HCT116 (cell line): ENCODE measurements at regions not wholly inside any gene's neighbourhood (a gene's known extent, or its start where the extent isn't known, plus 50 kb on each side); places are given as distances from the start of the nearest gene placed in this dataset.

ENCODE experiments used
- ATAC-seq: fragments of 200-7000 bp; cut with Tn5 transposase; 2 replicates; pipeline ENCODE4 v1.9.1; 2020; ENCODE audit warnings: mild to moderate bottlenecking, moderate library complexity
- BruUV-seq: library from RNA; stranded (reverse); fragments of 400-500 nt; replicated peaks from 2 replicates; lab custom pipeline; 2021; lab: Mats Ljungman, UMichigan
- CTCF ChIA-PET: fragments of 300-600 bp; sonication (Branson Sonifier 250); formaldehyde crosslinking; loops from one replicate; lab custom pipeline; 2021; ENCODE audit warnings: antibody characterized with exemption; lab: Charles Lee
- POLR2A ChIA-PET: fragments of 300-600, 350-600 bp; sonication (Branson Sonifier 250); formaldehyde crosslinking; loops from one replicate; lab custom pipeline; 2021; ENCODE audit warnings: antibody characterized with exemption; lab: Charles Lee
- RAD21 ChIA-PET, 2 experiments: fragments of 300-600 bp; sonication (Branson Sonifier 250); formaldehyde crosslinking; loops; one replicate each; lab custom pipeline; 2023; ENCODE audit warnings: low total read pairs in 2 of 2; ENCODE audit not compliant: uncharacterized antibody in 2 of 2, unreplicated experiment in 2 of 2, low non-redundant PET in 1 of 2; lab: Charles Lee
- DNase-seq: peaks from one replicate; pipeline ENCODE4 v3.0.0-alpha.2; 2010; ENCODE audit warnings: low read depth, low spot score
- H2AFZ ChIP-seq: fragments of 200-600 bp; shearing (Covaris generic), sonication (generic); 2 replicates; pipeline ENCODE4 v1.6.1; 2017; ENCODE audit warnings: low read depth, mixed run types, mixed read lengths, antibody characterized with exemption, low read length; ENCODE audit not compliant: poor library complexity, severe bottlenecking
- H3K27ac ChIP-seq: 2 replicates; pipeline ENCODE4 v1.5.1; 2012; ENCODE audit warnings: low read depth, low read length
- H3K27me3 ChIP-seq: fragments of 200-600 bp; sonication (generic); 2 replicates; pipeline ENCODE4 v1.6.1; 2016; ENCODE audit warnings: mixed run types, low read length, mixed read lengths; ENCODE audit not compliant: insufficient read depth
- H3K36me3 ChIP-seq, 2 experiments: fragments of 200-500 bp in 1 of 2; fragments of 200-600 bp in 1 of 2; sonication (Bioruptor generic) in 1 of 2; sonication (generic) in 1 of 2; 2 replicates each; pipeline versions ENCODE4 v1.5.1 to v1.6.1; 2014 to 2016; ENCODE audit warnings: low read length in 2 of 2, inconsistent platforms in 1 of 2, mixed read lengths in 1 of 2, mixed run types in 1 of 2; ENCODE audit not compliant: insufficient read depth in 2 of 2, control insufficient read depth in 1 of 2
- H3K4me1 ChIP-seq, 2 experiments: fragments of 200-600 bp in 1 of 2; sonication (generic) in 1 of 2; 2 replicates each; pipeline versions ENCODE4 v1.5.1 to v1.6.1; 2012 to 2017; ENCODE audit warnings: low read length in 2 of 2, inconsistent platforms in 1 of 2, mild to moderate bottlenecking in 1 of 2, mixed read lengths in 1 of 2, mixed run types in 1 of 2, moderate library complexity in 1 of 2; ENCODE audit not compliant: insufficient read depth in 2 of 2, control insufficient read depth in 1 of 2
- H3K4me2 ChIP-seq: fragments of 200-600 bp; sonication (generic); 2 replicates; pipeline ENCODE4 v1.6.1; 2017; ENCODE audit warnings: mixed run types, low read length, mixed read lengths
- H3K4me3 ChIP-seq, 2 experiments: fragments of 200-600 bp in 1 of 2; sonication (generic) in 1 of 2; replicated peaks in 1 of 2; 2 replicates each; pipeline ENCODE4 v1.5.1; 2011 to 2016; ENCODE audit warnings: low read length in 2 of 2, control low read depth in 1 of 2, low read depth in 1 of 2, mild to moderate bottlenecking in 1 of 2, mixed read lengths in 1 of 2, mixed run types in 1 of 2
- H3K79me2 ChIP-seq: fragments of 200-600 bp; sonication (generic); 2 replicates; pipeline ENCODE4 v1.6.1; 2017; ENCODE audit warnings: mild to moderate bottlenecking, mixed run types, low read length, moderate library complexity, mixed read lengths; ENCODE audit not compliant: insufficient read depth
- H3K9ac ChIP-seq: fragments of 200-600 bp; sonication (generic); 2 replicates; pipeline ENCODE4 v1.6.1; 2016; ENCODE audit warnings: low read length, mixed read lengths
- H3K9me2 ChIP-seq: fragments of 200-600 bp; sonication (generic), shearing (Covaris generic); 2 replicates; pipeline ENCODE4 v1.6.1; 2017; ENCODE audit warnings: mixed run types, mild to moderate bottlenecking, moderate library complexity; ENCODE audit not compliant: insufficient read depth
- H3K9me3 ChIP-seq, 2 experiments: fragments of 200-500 bp in 1 of 2; fragments of 200-600 bp in 1 of 2; sonication (Bioruptor generic) in 1 of 2; sonication (generic) in 1 of 2; 2 replicates each; pipeline ENCODE4 v1.6.1; 2014 to 2017; ENCODE audit warnings: low read length in 2 of 2, mixed read lengths in 2 of 2, inconsistent platforms in 1 of 2, low read depth in 1 of 2, mild to moderate bottlenecking in 1 of 2, mixed run types in 1 of 2, moderate library complexity in 1 of 2; ENCODE audit not compliant: control insufficient read depth in 1 of 2, insufficient read depth in 1 of 2
- H4K20me1 ChIP-seq: fragments of 200-600 bp; sonication (generic), shearing (Covaris generic); 2 replicates; pipeline ENCODE4 v1.6.1; 2017; ENCODE audit warnings: mixed run types, mild to moderate bottlenecking, moderate library complexity; ENCODE audit not compliant: insufficient read depth
- CEBPB ChIP-seq: IDR thresholded peaks from 2 replicates; pipeline ENCODE4 v1.6.1; 2012; ENCODE audit warnings: low read depth
- EGR1 ChIP-seq: IDR thresholded peaks from 2 replicates; pipeline ENCODE4 v1.6.1; 2012; ENCODE audit warnings: low read depth
- EZH2 ChIP-seq: fragments of 200-600 bp; sonication (generic); IDR thresholded peaks from 2 replicates; pipeline ENCODE4 v1.6.1; 2017; ENCODE audit warnings: antibody characterized with exemption, mixed run types
- EZH2phosphoT487 ChIP-seq: fragments of 200-600 bp; IDR thresholded peaks from 2 replicates; pipeline ENCODE4 v1.6.1; 2018; ENCODE audit warnings: antibody characterized with exemption, borderline replicate concordance
- FOSL1 ChIP-seq: IDR thresholded peaks from 2 replicates; pipeline ENCODE4 v1.6.1; 2012; ENCODE audit warnings: low read depth
- JUND ChIP-seq: IDR thresholded peaks from 2 replicates; pipeline ENCODE4 v1.6.1; 2012
- POLR2A ChIP-seq: IDR thresholded peaks from 2 replicates; pipeline ENCODE4 v1.7.0; 2011; ENCODE audit warnings: borderline replicate concordance; ENCODE audit not compliant: insufficient read depth, insufficient read length; ENCODE audit errors: extremely low read depth
- POLR2AphosphoS5 ChIP-seq: IDR thresholded peaks from 2 replicates; pipeline ENCODE4 v1.6.1; 2011; ENCODE audit warnings: mild to moderate bottlenecking, low read depth, low read length, moderate library complexity
- SIN3A ChIP-seq: IDR thresholded peaks from 2 replicates; pipeline ENCODE4 v1.6.1; 2012; ENCODE audit warnings: low read depth
- SP1 ChIP-seq: IDR thresholded peaks from 2 replicates; pipeline ENCODE4 v1.6.1; 2012; ENCODE audit warnings: low read depth
- YY1 ChIP-seq: IDR thresholded peaks from 2 replicates; pipeline ENCODE4 v1.6.1; 2011; ENCODE audit warnings: low read length, low read depth, moderate library complexity, mild to moderate bottlenecking; ENCODE audit not compliant: insufficient replicate concordance; ENCODE audit errors: extremely low read depth
- intact Hi-C: fragments of 100-400 bp; cut with micrococcal nuclease; formaldehyde crosslinking; loops from 2 replicates; pipeline ENCODE4 v1.10.0; 2022
- TF ChIP-seq, protein P1 (sequence below): IDR thresholded peaks from 2 replicates; pipeline ENCODE4 v1.6.1; 2012
- TF ChIP-seq, protein P2 (sequence below), 3 experiments: fragments of 200-600 bp in 1 of 3; sonication (generic) in 1 of 3; IDR thresholded peaks in 2 of 3; conservative IDR thresholded peaks in 1 of 3; 2 replicates each; pipeline ENCODE4 v1.5.1; 2012 to 2017; ENCODE audit warnings: low read depth in 2 of 3, low read length in 2 of 3, antibody characterized with exemption in 1 of 3, borderline replicate concordance in 1 of 3, control low read depth in 1 of 3, mild to moderate bottlenecking in 1 of 3, mixed read lengths in 1 of 3, mixed run types in 1 of 3, moderate library complexity in 1 of 3; ENCODE audit not compliant: insufficient read depth in 1 of 3

- no peak overlapping the region for H3K27ac ChIP-seq
- no peaks in the 10 kb centered on the region for H4K20me1 ChIP-seq
- DNase-seq = no peak
- H2AFZ ChIP-seq = no peak overlapping the region
- no peak overlapping the region for H3K4me2 ChIP-seq
- no peak overlapping the region for H3K9ac ChIP-seq
- RAD21 ChIA-PET = no interaction called here
- BruUV-seq = no TSS peak
- no peaks in the 10 kb centered on the region for H3K4me1 ChIP-seq
- H3K9me3 ChIP-seq = peaks cover 10 to 20% of the 10 kb centered on the region in 2 experiments; a peak in 3 of 4 replicates
- H3K36me3 ChIP-seq = no peaks in the 10 kb centered on the region
- TF ChIP-seq POLR2A (no peak), POLR2AphosphoS5 (no peak), YY1 (no peak), EZH2phosphoT487 (no peak), FOSL1 (no peak), SIN3A (no peak)
- TF ChIP-seq, protein P1, sequence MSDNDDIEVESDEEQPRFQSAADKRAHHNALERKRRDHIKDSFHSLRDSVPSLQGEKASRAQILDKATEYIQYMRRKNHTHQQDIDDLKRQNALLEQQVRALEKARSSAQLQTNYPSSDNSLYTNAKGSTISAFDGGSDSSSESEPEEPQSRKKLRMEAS = no peak
- no peak for ATAC-seq
- H3K27me3 ChIP-seq = no peaks in the 10 kb centered on the region
- H3K4me3 ChIP-seq = no peak overlapping the region
- POLR2A ChIA-PET = no interaction called here
- H3K9me2 ChIP-seq = no peaks in the 10 kb centered on the region
- CTCF ChIA-PET = no interaction called here
- intact Hi-C loops = no loop called here
- no peaks in the 10 kb centered on the region for H3K79me2 ChIP-seq
Measured at GRCh38 chr5:26519245-26519644, 519.1 kb downstream of the CDH9 start.

DNA sequence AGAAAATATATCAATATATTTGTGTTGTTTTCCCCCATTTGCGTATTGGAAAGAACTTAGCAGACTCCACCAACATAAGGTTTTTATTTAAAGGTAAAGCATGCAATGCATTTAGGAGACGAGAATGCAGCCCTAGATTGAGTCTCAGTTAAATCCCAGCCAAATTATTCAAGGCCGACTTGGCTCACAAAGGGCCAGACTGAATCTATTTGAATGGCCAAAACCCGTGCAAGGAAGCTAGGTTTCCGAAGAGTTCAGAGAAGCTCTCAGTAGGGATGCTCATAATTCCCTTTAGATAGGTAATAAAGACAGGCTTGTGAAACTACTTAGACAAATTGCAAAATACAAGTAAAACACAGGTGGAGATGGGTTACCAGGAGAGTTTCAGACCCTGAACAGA lies 520.3 kb downstream of the CDH9 start:
- TF ChIP-seq EZH2phosphoT487 = no peak
- TF ChIP-seq JUND = no peak
- TF ChIP-seq, protein P2, sequence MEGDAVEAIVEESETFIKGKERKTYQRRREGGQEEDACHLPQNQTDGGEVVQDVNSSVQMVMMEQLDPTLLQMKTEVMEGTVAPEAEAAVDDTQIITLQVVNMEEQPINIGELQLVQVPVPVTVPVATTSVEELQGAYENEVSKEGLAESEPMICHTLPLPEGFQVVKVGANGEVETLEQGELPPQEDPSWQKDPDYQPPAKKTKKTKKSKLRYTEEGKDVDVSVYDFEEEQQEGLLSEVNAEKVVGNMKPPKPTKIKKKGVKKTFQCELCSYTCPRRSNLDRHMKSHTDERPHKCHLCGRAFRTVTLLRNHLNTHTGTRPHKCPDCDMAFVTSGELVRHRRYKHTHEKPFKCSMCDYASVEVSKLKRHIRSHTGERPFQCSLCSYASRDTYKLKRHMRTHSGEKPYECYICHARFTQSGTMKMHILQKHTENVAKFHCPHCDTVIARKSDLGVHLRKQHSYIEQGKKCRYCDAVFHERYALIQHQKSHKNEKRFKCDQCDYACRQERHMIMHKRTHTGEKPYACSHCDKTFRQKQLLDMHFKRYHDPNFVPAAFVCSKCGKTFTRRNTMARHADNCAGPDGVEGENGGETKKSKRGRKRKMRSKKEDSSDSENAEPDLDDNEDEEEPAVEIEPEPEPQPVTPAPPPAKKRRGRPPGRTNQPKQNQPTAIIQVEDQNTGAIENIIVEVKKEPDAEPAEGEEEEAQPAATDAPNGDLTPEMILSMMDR (IDR thresholded peaks at IDR 0.05 in 2 of 3, conservative IDR thresholded peaks at IDR 0.05 in 1 of 3; ENCODE audit: borderline replicate concordance in 1 of 3, insufficient read depth in 1 of 3, low read depth in 2 of 3, low read length in 2 of 3) = no peak
- TF ChIP-seq SP1 = no peak
- TF ChIP-seq, protein P1 = no peak
- no peak for TF ChIP-seq CEBPB
- TF ChIP-seq YY1 = no peak
- no peak for TF ChIP-seq EZH2
- TF ChIP-seq EGR1 = no peak
- Histone ChIP-seq H3K27me3 (no peaks in the 10 kb centered on the region), H3K9me3 (peaks cover 6 to 20% of the 10 kb centered on the region in 2 experiments; a peak in 2 of 4 replicates), H3K79me2 (no peaks in the 10 kb centered on the region), H3K27ac (no peak overlapping the region), H4K20me1 (no peaks in the 10 kb centered on the region), H3K4me2 (no peak overlapping the region), H3K36me3 (no peaks in the 10 kb centered on the region), H3K9me2 (no peaks in the 10 kb centered on the region), H3K4me1 (no peaks in the 10 kb centered on the region), H3K4me3 (no peak overlapping the region), H3K9ac (no peak overlapping the region), H2AFZ (no peak overlapping the region)
- no TSS peak for BruUV-seq
- CTCF ChIA-PET = no interaction called here
- DNase-seq (no peak), ATAC-seq (no peak)
- POLR2A ChIA-PET = no interaction called here
- intact Hi-C loops = no loop called here
- RAD21 ChIA-PET = no interaction called here
